ENCODE measurements at regions not wholly inside any gene's neighbourhood (a gene's known extent, or its start where the extent isn't known, plus 50 kb on each side); places are given as distances from the start of the nearest gene placed in this dataset.

DNA sequence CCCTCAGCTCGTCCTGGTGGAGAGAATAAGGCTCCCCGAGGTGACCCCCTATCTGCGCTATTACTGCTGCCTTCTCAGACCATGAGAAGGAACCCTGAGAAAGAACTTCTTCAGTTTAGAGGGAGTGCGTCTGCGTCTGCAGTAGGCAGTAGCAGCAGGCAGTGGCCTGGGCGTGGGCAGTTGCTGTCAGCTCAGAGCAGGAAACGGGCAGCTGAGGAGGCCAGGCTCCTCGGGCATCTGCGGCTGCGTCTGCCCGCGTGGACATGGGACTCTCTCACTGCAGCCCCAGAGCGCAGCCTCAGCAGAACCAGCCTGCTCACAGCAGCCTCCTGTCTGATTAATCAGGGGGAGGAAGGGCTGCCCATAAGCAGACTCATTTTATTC lies 49.8 kb upstream of the FCN1 start:
- TF ChIP-seq ZFX (IDR thresholded peaks at IDR 0.05; ENCODE audit: borderline replicate concordance) = no peak
- TF ChIP-seq, protein P1, sequence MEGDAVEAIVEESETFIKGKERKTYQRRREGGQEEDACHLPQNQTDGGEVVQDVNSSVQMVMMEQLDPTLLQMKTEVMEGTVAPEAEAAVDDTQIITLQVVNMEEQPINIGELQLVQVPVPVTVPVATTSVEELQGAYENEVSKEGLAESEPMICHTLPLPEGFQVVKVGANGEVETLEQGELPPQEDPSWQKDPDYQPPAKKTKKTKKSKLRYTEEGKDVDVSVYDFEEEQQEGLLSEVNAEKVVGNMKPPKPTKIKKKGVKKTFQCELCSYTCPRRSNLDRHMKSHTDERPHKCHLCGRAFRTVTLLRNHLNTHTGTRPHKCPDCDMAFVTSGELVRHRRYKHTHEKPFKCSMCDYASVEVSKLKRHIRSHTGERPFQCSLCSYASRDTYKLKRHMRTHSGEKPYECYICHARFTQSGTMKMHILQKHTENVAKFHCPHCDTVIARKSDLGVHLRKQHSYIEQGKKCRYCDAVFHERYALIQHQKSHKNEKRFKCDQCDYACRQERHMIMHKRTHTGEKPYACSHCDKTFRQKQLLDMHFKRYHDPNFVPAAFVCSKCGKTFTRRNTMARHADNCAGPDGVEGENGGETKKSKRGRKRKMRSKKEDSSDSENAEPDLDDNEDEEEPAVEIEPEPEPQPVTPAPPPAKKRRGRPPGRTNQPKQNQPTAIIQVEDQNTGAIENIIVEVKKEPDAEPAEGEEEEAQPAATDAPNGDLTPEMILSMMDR (IDR thresholded peaks at IDR 0.05) = no peak
- H3K27ac ChIP-seq = no peak overlapping the region

DNA sequence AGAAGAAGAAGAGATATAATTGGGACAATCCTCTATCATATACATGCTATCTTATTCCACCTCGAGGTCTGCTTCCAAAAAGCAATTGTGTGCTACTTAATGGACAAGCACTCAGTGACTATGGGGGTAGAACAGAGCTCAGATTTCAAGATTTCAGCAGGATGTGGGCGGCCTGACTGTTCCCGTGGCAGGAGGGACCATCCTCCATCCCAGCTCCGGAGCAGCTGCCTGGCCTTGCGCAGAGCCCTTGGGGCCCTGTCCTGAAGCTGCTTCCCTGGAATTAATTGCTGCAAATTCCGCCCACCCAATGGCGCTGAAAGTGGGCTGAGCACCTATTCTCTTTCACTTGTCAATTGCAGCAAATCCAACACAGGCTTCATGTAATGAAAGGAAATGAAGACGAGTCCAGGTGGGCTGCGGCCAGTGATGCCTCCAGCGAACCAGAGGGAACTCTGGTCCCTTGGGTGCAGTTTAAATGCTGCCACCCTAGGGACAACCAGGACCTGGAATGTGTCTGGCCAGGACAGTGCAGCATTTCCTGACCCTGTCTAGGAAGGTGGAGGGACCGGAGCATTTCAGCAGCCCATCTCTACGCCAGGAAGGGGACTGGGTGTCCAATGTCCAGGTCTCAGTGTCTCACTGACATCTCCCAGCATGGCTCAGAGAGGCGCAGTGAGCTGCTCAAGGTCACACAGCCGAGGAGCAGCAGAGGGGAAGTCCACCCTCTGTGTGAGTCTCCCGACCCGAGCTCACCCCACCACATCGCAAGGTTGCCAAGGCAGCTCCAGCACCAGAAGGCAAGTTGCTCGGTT lies 50.5 kb upstream of the FCN1 start:
- TF ChIP-seq, protein P1 (IDR thresholded peaks at IDR 0.05) = no peak
- TF ChIP-seq ZFX (IDR thresholded peaks at IDR 0.05; ENCODE audit: borderline replicate concordance) = no peak
- H3K27ac ChIP-seq = no peak overlapping the region

DNA sequence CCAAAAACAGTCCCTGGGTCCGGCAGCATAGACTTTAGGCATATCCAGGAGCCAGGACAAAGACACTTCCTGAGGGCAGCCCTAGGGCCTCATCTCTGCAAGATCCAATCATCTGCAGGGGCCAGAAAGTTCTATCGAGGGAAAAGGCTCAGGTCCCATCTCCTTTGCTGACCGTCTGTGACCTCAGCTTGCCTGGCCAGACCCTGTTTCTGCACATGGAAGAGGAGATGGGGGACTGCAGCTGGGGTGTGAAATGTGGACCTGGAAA lies 51.0 kb upstream of the FCN1 start:
- TF ChIP-seq ZFX (IDR thresholded peaks at IDR 0.05; ENCODE audit: borderline replicate concordance) = no peak
- TF ChIP-seq, protein P1 (IDR thresholded peaks at IDR 0.05) = no peak
- H3K27ac ChIP-seq = no peak overlapping the region

DNA sequence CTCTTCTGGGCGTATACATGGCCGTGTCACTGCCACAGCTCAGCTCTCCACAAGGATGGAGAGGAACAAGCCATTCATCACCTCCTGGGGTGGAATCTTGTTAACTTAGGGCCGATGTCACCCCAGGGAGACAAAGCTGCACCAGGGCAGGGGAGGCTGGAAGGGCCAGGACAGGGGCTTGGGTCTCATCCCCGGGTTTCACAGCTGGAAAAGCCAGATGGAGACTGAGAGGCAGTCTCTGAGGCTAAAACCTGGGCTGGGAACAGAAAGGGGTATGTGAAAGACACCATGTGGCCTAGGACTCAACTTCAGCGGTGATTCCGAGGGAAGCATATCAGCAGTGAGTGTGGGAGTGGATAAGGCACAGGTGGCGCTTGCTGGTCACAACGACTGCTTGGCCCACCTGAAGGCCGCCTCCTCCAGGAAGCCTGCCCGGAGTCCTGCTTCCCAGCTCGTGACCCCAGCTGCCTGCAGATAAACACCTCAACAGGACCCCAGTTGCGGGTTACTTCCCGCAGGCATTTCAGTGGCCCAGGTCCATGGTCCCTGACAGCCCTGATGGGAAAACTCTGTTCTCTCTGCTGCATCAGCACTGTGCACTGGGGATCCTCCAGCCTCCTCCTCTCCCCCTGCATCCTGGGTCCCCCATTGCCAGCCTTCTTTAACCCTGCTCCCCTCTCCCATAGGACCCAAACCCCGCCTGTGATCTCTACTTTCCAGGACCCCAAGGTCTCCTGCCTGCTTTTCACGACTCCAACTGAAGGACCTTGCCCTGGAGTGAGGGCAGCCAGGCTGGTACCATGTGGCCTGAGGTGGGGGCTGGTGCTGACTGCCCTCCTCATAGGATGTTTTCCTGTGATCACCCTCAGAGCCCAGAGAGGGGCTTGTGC lies 51.7 kb upstream of the FCN1 start:
- TF ChIP-seq, protein P1 (IDR thresholded peaks at IDR 0.05) = no peak
- no peak for TF ChIP-seq ZFX (IDR thresholded peaks at IDR 0.05; ENCODE audit: borderline replicate concordance)
- no peak overlapping the region for H3K27ac ChIP-seq

DNA sequence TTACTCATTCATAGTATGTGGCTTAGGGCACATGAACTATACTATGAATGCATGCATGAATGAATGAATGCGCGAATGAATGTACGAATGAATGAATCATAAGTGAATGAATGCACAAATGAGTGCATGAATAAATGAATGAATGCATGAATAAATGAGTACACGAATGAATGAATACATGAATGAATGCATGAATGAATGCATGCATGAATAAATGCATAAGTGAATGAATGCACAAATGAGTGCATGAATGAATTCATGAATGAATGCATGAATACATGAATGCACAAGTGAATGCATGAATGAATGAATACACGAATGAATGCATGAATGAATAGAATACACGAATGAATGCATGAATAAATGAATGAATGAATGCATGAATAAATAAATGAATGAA lies 52.5 kb upstream of the FCN1 start:
- TF ChIP-seq, protein P1 (IDR thresholded peaks at IDR 0.05) = no peak
- no peak for TF ChIP-seq ZFX (IDR thresholded peaks at IDR 0.05; ENCODE audit: borderline replicate concordance)
- H3K27ac ChIP-seq = no peak overlapping the region

DNA sequence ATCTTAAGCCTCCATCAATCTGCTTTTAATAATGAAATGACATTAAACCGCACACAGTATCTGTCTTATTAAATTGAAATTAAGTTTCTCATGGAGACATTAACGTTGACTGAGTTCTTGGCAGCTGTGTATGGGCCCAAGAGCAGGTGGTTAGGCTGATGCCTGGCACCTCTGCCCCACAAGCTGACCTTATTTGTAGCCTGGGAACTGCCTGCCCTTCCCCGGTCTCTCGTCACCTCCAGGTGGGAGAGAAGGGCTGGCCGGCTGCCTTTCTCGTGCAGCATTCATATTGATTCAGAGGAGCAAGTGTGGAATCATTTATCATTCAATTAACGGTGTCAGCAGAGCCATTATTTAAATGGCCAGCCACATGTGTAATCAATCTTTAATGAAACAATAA lies 53.0 kb upstream of the FCN1 start:
- TF ChIP-seq, protein P1 (IDR thresholded peaks at IDR 0.05) = no peak
- no peak for TF ChIP-seq ZFX (IDR thresholded peaks at IDR 0.05; ENCODE audit: borderline replicate concordance)
- H3K27ac ChIP-seq = no peak overlapping the region

DNA sequence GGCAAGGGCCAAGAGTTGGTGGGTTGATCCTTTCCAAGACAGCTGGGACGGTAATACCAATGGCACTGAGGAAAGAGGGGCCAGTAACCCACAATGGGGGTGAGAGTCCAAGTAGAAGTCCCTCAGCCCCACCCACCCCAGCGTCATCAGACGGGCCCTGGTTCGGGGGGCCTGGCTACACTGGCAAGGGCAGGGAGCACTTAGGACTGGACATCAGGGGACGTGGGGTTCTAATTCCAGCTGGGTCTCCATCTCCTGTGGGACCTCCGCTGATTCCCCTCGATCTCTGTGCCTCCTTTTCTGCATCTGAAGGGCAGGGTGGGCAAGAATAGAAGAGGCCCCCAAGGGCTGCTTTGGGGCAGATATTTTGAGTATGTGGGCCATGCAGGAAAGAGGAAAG lies 53.5 kb upstream of the FCN1 start:
- H3K27ac ChIP-seq = no peak overlapping the region
- TF ChIP-seq, protein P1 (IDR thresholded peaks at IDR 0.05) = no peak
- no peak for TF ChIP-seq ZFX (IDR thresholded peaks at IDR 0.05; ENCODE audit: borderline replicate concordance)

All from 22Rv1 (cell line).